ENCODE measurements at regions not wholly inside any gene's neighbourhood (a gene's known extent, or its start where the extent isn't known, plus 50 kb on each side); places are given as distances from the start of the nearest gene placed in this dataset.

GRCh38 chr2:104685591-104685990 lies 168.3 kb upstream of the POU3F3 start:
- no peak for TF ChIP-seq POLR2AphosphoS5 (IDR thresholded peaks at IDR 0.05; ENCODE audit: insufficient read depth in 1 of 2, low read depth in 1 of 2)
- no peak for TF ChIP-seq CTCF (IDR thresholded peaks at IDR 0.05)
- TF ChIP-seq POLR2A (IDR thresholded peaks at IDR 0.05): no peak
- no peaks in the 10 kb centered on the region for H3K4me1 ChIP-seq
- H3K9me3 ChIP-seq: no peaks in the 10 kb centered on the region
- intact Hi-C loops (cut with DNase I): no loop called here
- no peaks in the 10 kb centered on the region for H3K27me3 ChIP-seq
- DNase-seq (ENCODE audit: extremely low spot score in 2 of 2): no peak
- H3K27ac ChIP-seq: no peak overlapping the region
- no peak overlapping the region for H3K4me3 ChIP-seq
- H3K36me3 ChIP-seq: no peaks in the 10 kb centered on the region

- H3K36me3 ChIP-seq: no peaks in the 10 kb centered on the region
- H3K4me3 ChIP-seq: no peak overlapping the region
- no peaks in the 10 kb centered on the region for H3K27me3 ChIP-seq
- no peak overlapping the region for H3K27ac ChIP-seq
- H3K9me3 ChIP-seq: no peaks in the 10 kb centered on the region
- H3K4me1 ChIP-seq: no peaks in the 10 kb centered on the region
- TF ChIP-seq CTCF (IDR thresholded peaks at IDR 0.05) (no peak), POLR2A (IDR thresholded peaks at IDR 0.05) (no peak), POLR2AphosphoS5 (IDR thresholded peaks at IDR 0.05; ENCODE audit: insufficient read depth in 1 of 2, low read depth in 1 of 2) (no peak)
- DNase-seq (ENCODE audit: extremely low spot score in 2 of 2): no peak
- intact Hi-C loops (cut with DNase I): no loop called here
Observed at GRCh38 chr2:104687147-104687546, 166.8 kb upstream of the POU3F3 start.

GRCh38 chr2:104690255-104690984 lies 163.5 kb upstream of the POU3F3 start:
- TF ChIP-seq POLR2AphosphoS5 (IDR thresholded peaks at IDR 0.05; ENCODE audit: insufficient read depth in 1 of 2, low read depth in 1 of 2) (no peak), POLR2A (IDR thresholded peaks at IDR 0.05) (no peak), CTCF (IDR thresholded peaks at IDR 0.05) (no peak)
- no peaks in the 10 kb centered on the region for H3K36me3 ChIP-seq
- no peaks in the 10 kb centered on the region for H3K27me3 ChIP-seq
- no peaks in the 10 kb centered on the region for H3K4me1 ChIP-seq
- no peak overlapping the region for H3K27ac ChIP-seq
- no peak overlapping the region for H3K4me3 ChIP-seq
- no peaks in the 10 kb centered on the region for H3K9me3 ChIP-seq
- no peak for DNase-seq (ENCODE audit: extremely low spot score in 2 of 2)
- intact Hi-C loops (cut with DNase I): no loop called here

GRCh38 chr2:104698276-104698675 lies 155.6 kb upstream of the POU3F3 start:
- Histone ChIP-seq H3K27ac (no peak overlapping the region), H3K4me1 (peaks cover 11% of the 10 kb centered on the region), H3K36me3 (no peaks in the 10 kb centered on the region), H3K27me3 (no peaks in the 10 kb centered on the region), H3K9me3 (no peaks in the 10 kb centered on the region), H3K4me3 (no peak overlapping the region)
- intact Hi-C loops (cut with DNase I): no loop called here
- DNase-seq (ENCODE audit: extremely low spot score in 2 of 2): no peak
- TF ChIP-seq POLR2A (IDR thresholded peaks at IDR 0.05) (no peak), POLR2AphosphoS5 (IDR thresholded peaks at IDR 0.05; ENCODE audit: insufficient read depth in 1 of 2, low read depth in 1 of 2) (no peak), CTCF (IDR thresholded peaks at IDR 0.05) (no peak)

GRCh38 chr2:104701411-104701911 lies 152.5 kb upstream of the POU3F3 start:
- Histone ChIP-seq H3K36me3 (no peaks in the 10 kb centered on the region), H3K4me1 (peaks cover 16% of the 10 kb centered on the region), H3K27ac (no peak overlapping the region), H3K27me3 (no peaks in the 10 kb centered on the region), H3K4me3 (no peak overlapping the region), H3K9me3 (no peaks in the 10 kb centered on the region)
- intact Hi-C loops (cut with DNase I): no loop called here
- TF ChIP-seq CTCF (IDR thresholded peaks at IDR 0.05): no peak
- TF ChIP-seq POLR2AphosphoS5 (IDR thresholded peaks at IDR 0.05; ENCODE audit: insufficient read depth in 1 of 2, low read depth in 1 of 2): no peak
- TF ChIP-seq POLR2A (IDR thresholded peaks at IDR 0.05): no peak
- DNase-seq (ENCODE audit: extremely low spot score in 2 of 2): no peak
